GM23338 (cell line): ENCODE measurements at regions not wholly inside any gene's neighbourhood (a gene's known extent, or its start where the extent isn't known, plus 50 kb on each side); places are given as distances from the start of the nearest gene placed in this dataset.

Source experiments
- EZH2 ChIP-seq: fragments of 200-600 bp; sonication (generic); IDR thresholded peaks from one replicate; pipeline ENCODE4 v1.8.0; 2017; ENCODE audit warnings: antibody characterized with exemption, mild to moderate bottlenecking, low read depth; ENCODE audit not compliant: unreplicated experiment
- EZH2phosphoT487 ChIP-seq: fragments of 200-600 bp; sonication (generic); IDR thresholded peaks from one replicate; pipeline ENCODE4 v1.8.1; 2018; ENCODE audit warnings: antibody characterized with exemption; ENCODE audit not compliant: unreplicated experiment
- JUNB ChIP-seq: IDR thresholded peaks from one replicate; pipeline ENCODE4 v1.6.1; 2016; ENCODE audit warnings: antibody characterized with exemption; ENCODE audit not compliant: unreplicated experiment
- POLR2AphosphoS5 ChIP-seq: IDR thresholded peaks from 2 replicates; pipeline ENCODE4 v1.6.1; 2016; ENCODE audit warnings: antibody characterized with exemption, low read depth
- ZNF331 ChIP-seq: fragments of 250-450 bp; sonication (Bioruptor Pico); IDR thresholded peaks from 2 replicates; pipeline ENCODE4 v1.5.0; 2020; ENCODE audit warnings: low read depth, mild to moderate bottlenecking, moderate library complexity
- TF ChIP-seq, protein P1 (sequence below), 2 experiments: fragments of 200-600 bp in 1 of 2; sonication (generic) in 1 of 2; conservative IDR thresholded peaks; 2 replicates each; pipeline versions ENCODE4 v1.5.1 to v1.6.1; 2016 to 2017; ENCODE audit warnings: antibody characterized with exemption in 2 of 2, low read depth in 2 of 2, mild to moderate bottlenecking in 2 of 2, moderate library complexity in 1 of 2
- TF ChIP-seq, protein P2 (sequence below): IDR thresholded peaks from 2 replicates; pipeline ENCODE4 v1.6.1; 2016; ENCODE audit warnings: antibody characterized with exemption

DNA sequence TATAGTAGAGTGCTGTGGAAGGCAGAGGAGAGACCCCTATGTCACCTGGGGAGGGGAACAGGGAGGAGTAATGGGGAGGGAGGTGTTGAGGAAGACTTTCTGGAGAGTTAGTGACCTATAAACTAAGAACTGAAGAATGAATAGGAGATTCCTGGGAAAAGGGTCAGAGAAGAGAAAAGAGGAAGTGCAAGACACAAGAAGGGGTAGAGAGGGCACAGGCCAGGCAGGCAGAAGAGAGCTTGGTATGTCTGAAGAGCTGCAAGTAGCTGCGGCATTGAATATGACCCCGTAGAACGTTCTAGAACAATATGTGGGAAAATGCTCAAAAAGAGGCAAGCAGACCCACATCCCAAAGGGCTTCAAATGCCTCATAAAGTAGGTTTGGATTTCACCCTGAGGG lies 361.2 kb downstream of the PRDM2 start:
- TF ChIP-seq, protein P1, sequence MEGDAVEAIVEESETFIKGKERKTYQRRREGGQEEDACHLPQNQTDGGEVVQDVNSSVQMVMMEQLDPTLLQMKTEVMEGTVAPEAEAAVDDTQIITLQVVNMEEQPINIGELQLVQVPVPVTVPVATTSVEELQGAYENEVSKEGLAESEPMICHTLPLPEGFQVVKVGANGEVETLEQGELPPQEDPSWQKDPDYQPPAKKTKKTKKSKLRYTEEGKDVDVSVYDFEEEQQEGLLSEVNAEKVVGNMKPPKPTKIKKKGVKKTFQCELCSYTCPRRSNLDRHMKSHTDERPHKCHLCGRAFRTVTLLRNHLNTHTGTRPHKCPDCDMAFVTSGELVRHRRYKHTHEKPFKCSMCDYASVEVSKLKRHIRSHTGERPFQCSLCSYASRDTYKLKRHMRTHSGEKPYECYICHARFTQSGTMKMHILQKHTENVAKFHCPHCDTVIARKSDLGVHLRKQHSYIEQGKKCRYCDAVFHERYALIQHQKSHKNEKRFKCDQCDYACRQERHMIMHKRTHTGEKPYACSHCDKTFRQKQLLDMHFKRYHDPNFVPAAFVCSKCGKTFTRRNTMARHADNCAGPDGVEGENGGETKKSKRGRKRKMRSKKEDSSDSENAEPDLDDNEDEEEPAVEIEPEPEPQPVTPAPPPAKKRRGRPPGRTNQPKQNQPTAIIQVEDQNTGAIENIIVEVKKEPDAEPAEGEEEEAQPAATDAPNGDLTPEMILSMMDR (conservative IDR thresholded peaks at IDR 0.05; ENCODE audit: low read depth in 2 of 2): no peak
- TF ChIP-seq EZH2phosphoT487: no peak
- no peak for TF ChIP-seq ZNF331 (CRISPR knock-in tag)
- TF ChIP-seq JUNB: no peak
- no peak for TF ChIP-seq POLR2AphosphoS5
- TF ChIP-seq EZH2: no peak
- TF ChIP-seq, protein P2, sequence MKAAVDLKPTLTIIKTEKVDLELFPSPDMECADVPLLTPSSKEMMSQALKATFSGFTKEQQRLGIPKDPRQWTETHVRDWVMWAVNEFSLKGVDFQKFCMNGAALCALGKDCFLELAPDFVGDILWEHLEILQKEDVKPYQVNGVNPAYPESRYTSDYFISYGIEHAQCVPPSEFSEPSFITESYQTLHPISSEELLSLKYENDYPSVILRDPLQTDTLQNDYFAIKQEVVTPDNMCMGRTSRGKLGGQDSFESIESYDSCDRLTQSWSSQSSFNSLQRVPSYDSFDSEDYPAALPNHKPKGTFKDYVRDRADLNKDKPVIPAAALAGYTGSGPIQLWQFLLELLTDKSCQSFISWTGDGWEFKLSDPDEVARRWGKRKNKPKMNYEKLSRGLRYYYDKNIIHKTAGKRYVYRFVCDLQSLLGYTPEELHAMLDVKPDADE: no peak
